Hematopoietic multipotent progenitor cell treated with erythropoietin and hydrocortisone succinate and interleukin-3 and kit ligand, for 6 days (in vitro differentiated cells): ENCODE measurements at regions not wholly inside any gene's neighbourhood (a gene's known extent, or its start where the extent isn't known, plus 50 kb on each side); places are given as distances from the start of the nearest gene placed in this dataset.

ENCODE experiments used
- DNase-seq: peaks from one replicate; pipeline ENCODE4 v3.0.0-alpha.2; 2015

- no peak for DNase-seq
Measured at GRCh38 chr2:103284750-103285149, 522.9 kb downstream of the TMEM182 start.

DNA sequence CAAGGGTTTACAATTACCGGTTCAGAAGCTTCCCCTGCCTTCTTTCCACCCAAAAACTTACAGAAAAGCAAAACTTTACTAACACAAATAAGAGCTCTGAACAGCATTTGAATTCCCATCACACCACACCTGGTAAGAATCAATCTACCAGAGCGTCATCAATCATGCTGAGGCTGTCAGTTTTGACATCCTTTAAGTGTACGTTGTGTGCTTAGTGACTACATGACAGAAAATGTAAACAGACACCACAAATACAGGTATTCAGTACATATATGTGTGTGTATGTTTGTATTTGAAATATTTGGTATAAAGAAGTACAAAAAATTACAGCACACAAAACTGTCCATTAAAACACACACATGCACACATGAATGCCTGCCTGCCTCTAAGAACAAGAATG is 523.5 kb downstream of the TMEM182 start:
- DNase-seq: no peak

DNA sequence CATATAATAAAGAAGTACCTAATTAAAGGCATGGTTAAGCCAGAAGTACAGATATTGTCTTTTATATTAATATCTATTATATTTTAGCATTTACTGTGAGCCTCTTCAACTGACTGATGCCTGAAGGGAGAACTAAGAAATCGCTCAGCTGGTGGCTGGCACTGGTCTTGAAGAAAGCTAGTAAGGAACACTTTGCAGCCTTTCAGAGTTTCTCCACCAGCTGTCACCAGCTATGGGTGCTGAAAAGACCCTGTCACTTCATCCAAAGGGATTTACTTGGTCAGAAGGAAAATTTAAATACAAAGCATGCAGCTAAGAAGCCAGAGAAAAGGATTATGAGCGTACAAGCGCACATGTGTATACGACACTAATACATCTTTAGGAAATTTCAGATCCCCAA is 525.9 kb downstream of the TMEM182 start:
- no peak for DNase-seq

DNA sequence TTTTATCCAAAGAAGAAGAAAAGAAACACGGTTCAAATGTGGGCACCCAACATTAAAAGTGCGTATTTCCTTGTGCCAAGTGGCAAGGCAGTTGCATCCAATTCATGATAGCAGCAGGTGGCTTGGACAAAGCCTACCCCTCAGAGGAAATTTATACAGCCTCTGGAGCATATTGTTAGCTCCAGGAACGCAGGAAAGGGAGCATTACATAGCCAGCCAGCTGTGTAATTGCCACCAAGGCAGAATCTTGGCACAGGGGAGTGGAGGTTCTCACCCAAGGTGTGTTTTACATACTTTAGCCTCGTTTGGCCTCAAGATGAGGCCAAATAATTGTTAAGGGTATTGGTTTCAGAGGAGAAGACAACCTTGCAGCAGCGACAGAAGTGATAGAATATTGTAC is 526.9 kb downstream of the TMEM182 start:
- no peak for DNase-seq

- DNase-seq: no peak
Measured at GRCh38 chr2:103289105-103289725, 527.4 kb downstream of the TMEM182 start.

- no peak for DNase-seq
Measured at GRCh38 chr2:103292573-103292972, 530.7 kb downstream of the TMEM182 start.

- DNase-seq: no peak
Measured at GRCh38 chr2:103293067-103293741, 531.4 kb downstream of the TMEM182 start.

- DNase-seq: no peak
Measured at GRCh38 chr2:103293742-103294077, 531.9 kb downstream of the TMEM182 start.

- no peak for DNase-seq
Measured at GRCh38 chr2:103294420-103294819, 532.6 kb downstream of the TMEM182 start.

DNA sequence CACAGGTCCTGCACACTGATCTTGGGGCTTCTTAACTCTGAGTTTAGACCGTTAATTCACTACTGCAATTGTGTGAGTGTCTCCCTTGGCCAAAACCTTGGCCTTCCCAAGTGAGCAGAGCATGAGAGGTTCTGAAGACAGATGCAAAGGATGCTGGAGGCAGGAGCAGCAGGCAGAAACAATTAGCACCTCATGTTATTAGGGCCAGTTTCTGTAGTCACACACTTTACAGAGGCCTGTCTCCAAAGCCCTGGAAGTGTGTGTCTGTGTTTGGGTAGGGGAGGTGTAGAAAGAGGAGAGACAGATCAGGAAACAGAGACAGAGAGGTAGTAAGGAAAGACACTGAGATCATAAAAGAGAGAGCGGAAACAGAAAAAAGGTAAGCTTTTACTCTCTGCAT is 533.8 kb downstream of the TMEM182 start:
- DNase-seq: no peak

- no peak for DNase-seq
Measured at GRCh38 chr2:103324671-103325070, 562.8 kb downstream of the TMEM182 start.

GRCh38 chr2:103327386-103327785 is 565.6 kb downstream of the TMEM182 start:
- no peak for DNase-seq

- DNase-seq: no peak
Measured at GRCh38 chr2:103327966-103328365, 566.1 kb downstream of the TMEM182 start.

DNA sequence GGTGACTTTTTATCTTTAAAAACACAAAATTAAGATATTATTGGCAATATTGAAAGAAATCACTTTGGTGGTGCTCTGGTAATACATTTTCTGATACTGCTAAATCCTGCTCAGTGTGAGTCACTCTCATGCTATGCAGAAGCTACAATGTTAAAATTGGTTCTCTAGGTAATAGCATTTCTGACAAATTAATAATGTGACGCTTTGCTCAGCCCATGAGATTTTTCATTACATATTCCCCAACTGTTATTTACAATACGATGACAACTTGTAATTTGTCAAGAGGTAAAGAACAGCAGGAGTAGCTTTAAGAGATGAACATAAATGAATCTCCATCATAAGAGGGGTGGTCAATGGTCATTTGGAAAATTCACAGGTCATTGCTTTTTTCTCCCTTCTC is 573.6 kb downstream of the TMEM182 start:
- no peak for DNase-seq

DNA sequence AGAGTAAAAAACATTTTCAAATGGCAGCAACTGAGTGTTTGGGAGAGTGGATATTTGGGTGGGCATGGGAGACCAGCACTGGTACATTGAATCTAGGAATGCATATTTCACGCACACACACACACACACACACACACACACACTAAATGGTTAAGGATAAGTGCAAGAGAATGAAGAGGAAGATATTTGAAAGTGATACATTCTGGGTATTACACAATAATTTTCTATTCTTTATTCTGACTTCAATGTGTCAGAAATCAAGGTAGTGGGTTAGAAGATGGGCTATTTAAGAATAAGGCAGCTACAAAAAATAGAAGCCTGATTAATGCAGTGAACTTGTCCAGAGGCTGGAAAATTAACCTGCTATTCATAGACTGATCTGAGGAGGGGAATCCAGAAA is 577.0 kb downstream of the TMEM182 start:
- DNase-seq: no peak

DNA sequence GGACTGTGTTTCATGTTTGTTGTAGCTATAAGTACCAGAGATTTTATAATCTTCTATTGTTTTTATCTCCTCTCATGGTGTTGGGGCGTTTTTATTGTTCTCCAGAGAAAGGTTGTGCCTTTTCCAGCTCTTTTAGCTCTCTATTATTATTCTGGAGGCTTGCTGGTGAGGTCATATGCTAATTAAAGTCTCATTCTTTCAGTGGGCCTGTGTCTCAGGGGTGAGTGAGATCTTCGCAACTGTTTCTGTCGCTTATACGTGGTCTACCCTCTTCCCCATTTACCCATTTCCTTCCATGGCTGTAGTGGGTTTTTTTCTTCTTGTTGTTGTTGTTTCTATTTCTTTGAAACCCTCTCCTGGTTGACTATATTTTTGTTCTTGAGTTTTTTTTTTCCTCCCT is 584.9 kb downstream of the TMEM182 start:
- no peak for DNase-seq

GRCh38 chr2:103353774-103354173 is 591.9 kb downstream of the TMEM182 start:
- no peak for DNase-seq

GRCh38 chr2:103355287-103355686 is 593.5 kb downstream of the TMEM182 start:
- DNase-seq: no peak

GRCh38 chr2:103361712-103362111 is 599.9 kb downstream of the TMEM182 start:
- no peak for DNase-seq

GRCh38 chr2:103363639-103364038 is 601.8 kb downstream of the TMEM182 start:
- DNase-seq: no peak

DNA sequence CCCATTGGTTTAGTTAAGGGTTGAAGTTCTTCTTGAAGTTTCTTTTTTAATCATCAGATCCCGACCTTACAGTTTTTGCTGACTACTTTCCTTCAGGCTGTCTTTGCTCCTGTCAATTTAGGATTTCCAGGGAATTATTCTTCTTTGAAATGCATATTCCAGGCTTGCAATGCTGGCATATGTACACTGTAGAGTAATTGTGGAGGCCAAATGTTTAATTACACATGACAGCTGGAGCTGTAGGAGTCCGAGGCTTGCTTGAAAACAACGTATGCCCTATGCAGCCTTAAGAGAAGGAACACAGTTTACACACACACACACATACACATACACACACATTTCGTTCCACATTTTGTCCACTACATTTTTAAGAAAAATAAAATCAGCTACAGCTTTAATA is 602.3 kb downstream of the TMEM182 start:
- DNase-seq: no peak

- DNase-seq: no peak
Measured at GRCh38 chr2:103365071-103365470, 603.2 kb downstream of the TMEM182 start.

DNA sequence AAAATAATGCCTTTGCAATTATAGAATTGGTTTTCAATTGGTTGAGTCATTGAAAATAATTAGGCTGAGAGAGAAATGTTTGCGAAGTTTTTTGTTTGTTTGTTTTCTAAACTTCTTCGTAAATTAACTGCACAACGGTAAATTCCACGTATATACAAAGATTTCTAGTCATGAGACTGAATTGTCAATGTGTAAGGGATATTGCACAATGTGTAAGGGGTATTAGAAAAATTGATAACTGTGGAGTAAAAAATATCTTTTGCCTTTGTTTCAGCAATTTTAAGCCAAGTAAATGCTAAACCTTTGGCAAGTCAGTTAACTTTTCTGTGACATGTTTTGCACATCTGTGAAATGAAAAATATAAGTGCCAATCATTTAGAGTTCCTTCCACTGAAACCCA is 606.0 kb downstream of the TMEM182 start:
- DNase-seq: no peak

GRCh38 chr2:103383541-103383940 is 621.7 kb downstream of the TMEM182 start:
- no peak for DNase-seq

GRCh38 chr2:103386872-103387271 is 625.0 kb downstream of the TMEM182 start:
- DNase-seq: no peak
